Erythroblast (primary cell): ENCODE measurements at regions not wholly inside any gene's neighbourhood (a gene's known extent, or its start where the extent isn't known, plus 50 kb on each side); places are given as distances from the start of the nearest gene placed in this dataset.
"Not testable (repeated sequence)": the region's sequence is repeated elsewhere in the genome, so short reads cannot be mapped to it uniquely, and the experiment has no call there.

ENCODE experiments used
- GATA1 ChIP-seq: IDR thresholded peaks from 2 replicates; pipeline ENCODE4 v1.6.1; 2011; ENCODE audit warnings: low read depth, mild to moderate bottlenecking, control low read depth, low read length, moderate library complexity
- POLR2A ChIP-seq: IDR thresholded peaks from 2 replicates; pipeline ENCODE4 v1.6.1; 2011; ENCODE audit warnings: mild to moderate bottlenecking, low read length

- not testable (repeated sequence) for TF ChIP-seq POLR2A, GATA1
These were observed 710.3 kb downstream of the GBE1 start for GRCh38 chr3:81051133-81051532.
